MCF 10A (cell line): ENCODE measurements at regions not wholly inside any gene's neighbourhood (a gene's known extent, or its start where the extent isn't known, plus 50 kb on each side); places are given as distances from the start of the nearest gene placed in this dataset.

ENCODE experiments used
- BruUV-seq: library from RNA; stranded (reverse); fragments of 400-500 nt; replicated peaks from 2 replicates; lab custom pipeline; 2021; lab: Mats Ljungman, UMichigan
- CTCF ChIA-PET: fragments of 300-600 bp; sonication (Branson Sonifier 250); formaldehyde crosslinking; extraction: SDS; loops from one replicate; lab custom pipeline; 2021; ENCODE audit warnings: antibody characterized with exemption, inconsistent platforms; lab: Yijun Ruan, JAX
- POLR2A ChIA-PET: fragments of 300-600, 350-650 bp; sonication (Branson Sonifier 250); formaldehyde crosslinking; extraction: SDS; loops from one replicate; lab custom pipeline; 2020; ENCODE audit warnings: antibody characterized with exemption, inconsistent platforms; lab: Yijun Ruan, JAX
- DNase-seq: peaks from one replicate; pipeline ENCODE4 v3.0.0-alpha.2; 2018; ENCODE audit not compliant: unreplicated experiment
- H3K27ac Mint-ChIP-seq: one replicate; pipeline ENCODE4 v1.8.0; 2022; ENCODE audit warnings: mild to moderate bottlenecking, low read depth, mixed read lengths; ENCODE audit not compliant: unreplicated experiment
- H3K27me3 Mint-ChIP-seq: one replicate; pipeline ENCODE4 v1.8.0; 2022; ENCODE audit warnings: mixed read lengths; ENCODE audit not compliant: insufficient read depth, unreplicated experiment
- H3K36me3 Mint-ChIP-seq: one replicate; pipeline ENCODE4 v1.8.0; 2022; ENCODE audit warnings: mild to moderate bottlenecking, moderate library complexity, mixed read lengths; ENCODE audit not compliant: insufficient read depth, unreplicated experiment
- H3K4me1 Mint-ChIP-seq: one replicate; pipeline ENCODE4 v1.8.0; 2022; ENCODE audit warnings: mixed read lengths; ENCODE audit not compliant: insufficient read depth, unreplicated experiment
- H3K4me3 Mint-ChIP-seq: one replicate; pipeline ENCODE4 v1.8.0; 2022; ENCODE audit warnings: mild to moderate bottlenecking, moderate library complexity, mixed read lengths; ENCODE audit not compliant: unreplicated experiment
- H3K9me3 Mint-ChIP-seq: one replicate; pipeline ENCODE4 v1.8.0; 2022; ENCODE audit warnings: mixed read lengths; ENCODE audit not compliant: unreplicated experiment
- CTCF ChIP-seq: fragments of 200-600 bp; IDR thresholded peaks from one replicate; pipeline ENCODE4 v1.8.0; 2022; ENCODE audit warnings: antibody characterized with exemption, mild to moderate bottlenecking; ENCODE audit not compliant: unreplicated experiment
- intact Hi-C: fragments of 100-400 bp; cut with micrococcal nuclease; formaldehyde crosslinking; loops from 2 replicates; pipeline ENCODE4 v1.14.1; 2022

GRCh38 chr7:27459021-27459730, 203.5 kb downstream of the HIBADH start:
- no TSS peak for BruUV-seq
- TF ChIP-seq CTCF: no peak
- DNase-seq: peak; percentile 14
- H3K27ac Mint-ChIP-seq: no peak overlapping the region
- no peaks in the 10 kb centered on the region for H3K4me1 Mint-ChIP-seq
- ChIA-PET CTCF (interaction anchor here (0.6 kb wide), 1 partner anchor 201 kb away, joined by 3 read pairs; no protein-coding TSS in a partner anchor), POLR2A (interaction anchor here (0.7 kb wide), 1 partner anchor 54 kb away, joined by 3 read pairs; no protein-coding TSS in a partner anchor)
- intact Hi-C loops: no loop called here
- H3K36me3 Mint-ChIP-seq: no peaks in the 10 kb centered on the region
- peaks cover 11% of the 10 kb centered on the region for H3K27me3 Mint-ChIP-seq
- no peak overlapping the region for H3K4me3 Mint-ChIP-seq
- H3K9me3 Mint-ChIP-seq: no peaks in the 10 kb centered on the region

- intact Hi-C loops: no loop called here
- ChIA-PET CTCF (interaction anchor here (0.6 kb wide), 1 partner anchor 202 kb away, joined by 3 read pairs; no protein-coding TSS in a partner anchor), POLR2A (interaction anchor here (0.7 kb wide), 1 partner anchor 54 kb away, joined by 3 read pairs; no protein-coding TSS in a partner anchor)
- DNase-seq: no peak
- H3K27me3 Mint-ChIP-seq: peaks cover 11% of the 10 kb centered on the region
- no peaks in the 10 kb centered on the region for H3K4me1 Mint-ChIP-seq
- no peaks in the 10 kb centered on the region for H3K9me3 Mint-ChIP-seq
- no peak for TF ChIP-seq CTCF
- BruUV-seq: no TSS peak
- no peak overlapping the region for H3K4me3 Mint-ChIP-seq
- no peaks in the 10 kb centered on the region for H3K36me3 Mint-ChIP-seq
- no peak overlapping the region for H3K27ac Mint-ChIP-seq
Observed at GRCh38 chr7:27459731-27460053, 203.0 kb downstream of the HIBADH start.

- Mint-ChIP-seq H3K36me3 (no peaks in the 10 kb centered on the region), H3K4me1 (no peaks in the 10 kb centered on the region), H3K4me3 (no peak overlapping the region), H3K27ac (no peak overlapping the region), H3K27me3 (peaks cover 24% of the 10 kb centered on the region), H3K9me3 (no peaks in the 10 kb centered on the region)
- DNase-seq: peak; percentile 59
- CTCF ChIA-PET: no interaction called here
- no peak for TF ChIP-seq CTCF
- no TSS peak for BruUV-seq
- POLR2A ChIA-PET: no interaction called here
- intact Hi-C loops: no loop called here
Observed at GRCh38 chr7:27462575-27463270, 200.0 kb downstream of the HIBADH start.

GRCh38 chr7:27464970-27465369, 197.7 kb downstream of the HIBADH start:
- ChIA-PET CTCF (no interaction called here), POLR2A (interaction anchor here (0.6 kb wide), 1 partner anchor 177 kb away, joined by 4 read pairs; no protein-coding TSS in a partner anchor)
- Mint-ChIP-seq H3K4me1 (no peaks in the 10 kb centered on the region), H3K36me3 (no peaks in the 10 kb centered on the region), H3K9me3 (no peaks in the 10 kb centered on the region), H3K4me3 (no peak overlapping the region), H3K27ac (no peak overlapping the region), H3K27me3 (peaks cover 12% of the 10 kb centered on the region)
- no peak for DNase-seq
- BruUV-seq: no TSS peak
- intact Hi-C loops: no loop called here
- no peak for TF ChIP-seq CTCF
